ENCODE measurements at regions not wholly inside any gene's neighbourhood (a gene's known extent, or its start where the extent isn't known, plus 50 kb on each side); places are given as distances from the start of the nearest gene placed in this dataset.

DNA sequence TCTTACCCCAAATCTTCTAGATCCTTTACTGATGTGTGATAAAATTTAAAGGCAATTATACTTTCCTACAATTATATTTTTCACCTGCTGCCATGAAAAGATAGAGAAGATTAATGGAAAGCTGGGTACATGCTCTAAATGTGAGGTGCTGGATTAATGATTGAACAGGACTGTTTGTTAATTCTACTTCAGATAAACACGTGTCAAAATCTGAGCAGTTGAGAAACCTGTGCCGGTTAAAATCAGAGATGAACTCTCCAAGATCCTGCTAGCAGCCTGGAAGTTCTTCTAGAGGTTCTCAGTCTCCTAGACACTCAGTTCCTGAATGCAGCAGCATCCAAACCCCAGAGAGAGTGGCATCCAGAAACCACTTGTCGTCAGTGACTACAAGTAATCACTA is 69.2 kb downstream of the INHBA start:
- Mint-ChIP-seq H3K4me3 (no peak overlapping the region), H3K27me3 (peaks cover 0 to 5% of the 10 kb centered on the region in 2 donors)
- ATAC-seq (replicated peaks), result no peak

DNA sequence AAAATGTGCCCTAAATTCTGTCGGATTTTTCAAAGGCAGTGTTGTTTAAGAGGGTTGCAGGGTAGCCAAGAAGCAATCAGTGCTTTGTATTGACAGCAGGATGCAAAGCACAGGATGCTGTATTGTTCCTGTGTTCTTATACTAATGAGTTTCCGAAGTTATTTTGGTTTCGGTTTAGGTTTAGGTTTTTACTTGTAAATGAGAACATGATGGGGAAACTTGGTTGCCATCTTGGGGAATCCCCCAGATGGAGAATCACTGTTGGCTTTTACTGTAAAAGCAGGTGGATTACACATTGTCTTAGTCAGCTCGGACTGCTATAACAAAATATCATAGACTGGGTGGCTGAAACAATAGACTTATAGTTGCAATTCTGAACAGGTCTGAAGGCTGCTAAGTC is 72.1 kb downstream of the INHBA start:
- ATAC-seq (replicated peaks) (peak; percentile 87 to 89), DNase-seq (peak; percentile 11)
- H3K36me3 Mint-ChIP-seq, result no peaks in the 10 kb centered on the region
- H3K9me3 Mint-ChIP-seq, result no peaks in the 10 kb centered on the region
- H3K27ac Mint-ChIP-seq, result no peak overlapping the region
- H3K4me3 Mint-ChIP-seq, result no peak overlapping the region
- peaks cover 0 to 5% of the 10 kb centered on the region in 2 donors for H3K27me3 Mint-ChIP-seq
- peaks cover 9 to 18% of the 10 kb centered on the region in 2 donors for H3K4me1 Mint-ChIP-seq

More for the DNA sequence above, 69.2 kb downstream of the INHBA start:
- Mint-ChIP-seq H3K27ac (no peak overlapping the region), H3K36me3 (no peaks in the 10 kb centered on the region), H3K4me1 (peaks cover 7 to 18% of the 10 kb centered on the region in 2 donors), H3K9me3 (no peaks in the 10 kb centered on the region)
- DNase-seq, result no peak

DNA sequence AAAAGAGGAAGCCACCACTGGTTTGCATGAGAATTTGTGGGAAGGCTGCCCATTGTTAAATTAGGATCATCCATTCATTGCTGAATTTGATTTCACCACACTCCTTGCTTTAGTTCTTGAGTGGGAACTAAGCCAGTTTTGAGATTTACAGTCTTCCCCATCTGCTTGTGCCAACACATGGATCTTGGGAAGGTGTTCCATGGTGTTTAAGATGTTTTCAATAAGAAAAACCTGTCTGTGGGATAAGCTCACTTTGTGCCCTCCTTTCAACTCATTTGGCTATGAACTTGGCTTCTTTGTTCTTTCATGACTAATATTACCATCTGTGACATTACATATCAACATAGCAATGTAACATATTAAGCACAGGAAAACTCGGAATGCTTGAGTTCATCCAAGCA is 73.2 kb downstream of the INHBA start:
- DNase-seq (no peak), ATAC-seq (replicated peaks) (no peak)
- Mint-ChIP-seq H3K36me3 (no peaks in the 10 kb centered on the region), H3K4me1 (peaks cover 9 to 18% of the 10 kb centered on the region in 2 donors), H3K4me3 (no peak overlapping the region), H3K27me3 (peaks cover 0 to 5% of the 10 kb centered on the region in 2 donors), H3K9me3 (no peaks in the 10 kb centered on the region), H3K27ac (no peak overlapping the region)

DNA sequence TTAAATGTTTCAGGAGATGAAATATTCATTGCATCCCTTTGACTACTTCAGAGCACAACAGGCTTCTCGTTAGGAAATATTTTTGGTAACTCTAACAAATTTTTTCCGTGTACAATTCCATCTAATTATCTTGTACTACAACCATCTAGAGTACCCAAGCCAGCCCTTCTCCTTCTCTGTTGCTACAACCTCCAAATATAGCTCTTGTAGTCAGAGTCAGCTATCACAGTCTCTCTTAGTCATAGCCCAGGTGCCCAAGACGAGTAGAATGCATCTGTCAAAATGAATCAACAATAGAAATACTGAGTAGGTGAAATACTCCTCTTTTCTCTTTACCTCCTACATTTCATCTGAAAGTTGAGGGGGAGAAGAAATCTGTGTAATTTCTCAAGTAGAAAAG is 74.0 kb downstream of the INHBA start:
- DNase-seq (no peak), ATAC-seq (replicated peaks) (peak; percentile 45 to 76)
- Mint-ChIP-seq H3K36me3 (no peaks in the 10 kb centered on the region), H3K27me3 (peaks cover 0 to 5% of the 10 kb centered on the region in 2 donors), H3K4me3 (no peak overlapping the region), H3K9me3 (no peaks in the 10 kb centered on the region), H3K27ac (no peak overlapping the region), H3K4me1 (peaks cover 9 to 18% of the 10 kb centered on the region in 2 donors)

DNA sequence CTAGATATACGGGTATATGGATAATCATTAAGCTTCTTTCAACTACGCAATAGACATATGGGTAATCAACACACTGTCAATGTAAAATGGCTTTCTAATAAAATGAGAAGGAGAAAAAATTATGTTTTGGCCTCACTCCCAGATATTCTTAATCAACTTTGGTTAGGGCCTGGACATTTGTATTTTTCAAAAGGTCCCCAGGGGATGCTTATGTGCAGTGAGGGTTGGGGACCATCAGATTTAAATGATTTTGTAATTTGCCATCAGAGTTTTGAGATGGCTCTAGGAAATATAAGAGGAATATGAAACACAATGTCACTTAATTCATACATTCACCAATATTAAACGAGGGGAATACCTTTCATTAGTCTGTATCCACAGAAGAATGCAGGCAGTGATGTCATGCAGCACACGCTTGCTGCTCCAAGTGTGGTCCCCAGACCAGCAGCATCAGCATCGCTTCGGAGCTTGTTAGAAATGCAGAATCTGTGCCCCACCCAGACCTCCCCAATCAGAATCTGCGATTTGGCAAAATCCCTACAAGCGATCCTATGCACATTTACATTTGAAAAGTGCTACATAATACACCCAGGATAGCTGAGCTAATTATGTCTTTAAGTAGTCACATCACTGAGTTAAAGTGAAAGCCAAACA is 75.1 kb downstream of the INHBA start:
- DNase-seq (no peak), ATAC-seq (replicated peaks) (no peak)
- Mint-ChIP-seq H3K36me3 (no peaks in the 10 kb centered on the region), H3K27ac (no peak overlapping the region), H3K9me3 (no peaks in the 10 kb centered on the region), H3K4me3 (no peak overlapping the region), H3K4me1 (peaks cover 9 to 18% of the 10 kb centered on the region in 2 donors), H3K27me3 (peaks cover 0 to 4% of the 10 kb centered on the region in 2 donors)

DNA sequence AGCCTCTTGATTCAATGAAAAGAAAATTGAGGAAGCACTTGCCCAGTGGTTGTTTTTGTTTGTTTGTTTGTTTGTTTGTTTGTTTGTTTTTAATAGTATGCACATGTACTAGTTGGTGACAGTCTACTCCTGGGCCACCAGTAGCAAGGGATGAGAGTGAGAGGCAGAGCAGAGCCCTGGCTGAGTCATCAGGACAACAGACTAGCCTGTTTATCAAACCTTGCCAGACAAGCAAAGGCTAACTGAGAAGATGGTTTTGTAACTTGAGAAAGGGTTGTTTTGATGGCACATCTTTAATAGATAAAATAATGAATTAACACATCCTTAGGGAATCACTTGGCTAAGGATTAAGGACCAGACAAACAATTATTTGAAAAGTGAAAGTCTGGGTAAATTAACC is 78.1 kb downstream of the INHBA start:
- Mint-ChIP-seq H3K27me3 (peaks cover 11 to 12% of the 10 kb centered on the region in 2 donors), H3K9me3 (no peaks in the 10 kb centered on the region), H3K4me3 (no peak overlapping the region), H3K4me1 (peaks cover 4 to 5% of the 10 kb centered on the region in 2 donors), H3K27ac (no peak overlapping the region), H3K36me3 (no peaks in the 10 kb centered on the region)
- DNase-seq, result no peak
- ATAC-seq (replicated peaks), result no peak

DNA sequence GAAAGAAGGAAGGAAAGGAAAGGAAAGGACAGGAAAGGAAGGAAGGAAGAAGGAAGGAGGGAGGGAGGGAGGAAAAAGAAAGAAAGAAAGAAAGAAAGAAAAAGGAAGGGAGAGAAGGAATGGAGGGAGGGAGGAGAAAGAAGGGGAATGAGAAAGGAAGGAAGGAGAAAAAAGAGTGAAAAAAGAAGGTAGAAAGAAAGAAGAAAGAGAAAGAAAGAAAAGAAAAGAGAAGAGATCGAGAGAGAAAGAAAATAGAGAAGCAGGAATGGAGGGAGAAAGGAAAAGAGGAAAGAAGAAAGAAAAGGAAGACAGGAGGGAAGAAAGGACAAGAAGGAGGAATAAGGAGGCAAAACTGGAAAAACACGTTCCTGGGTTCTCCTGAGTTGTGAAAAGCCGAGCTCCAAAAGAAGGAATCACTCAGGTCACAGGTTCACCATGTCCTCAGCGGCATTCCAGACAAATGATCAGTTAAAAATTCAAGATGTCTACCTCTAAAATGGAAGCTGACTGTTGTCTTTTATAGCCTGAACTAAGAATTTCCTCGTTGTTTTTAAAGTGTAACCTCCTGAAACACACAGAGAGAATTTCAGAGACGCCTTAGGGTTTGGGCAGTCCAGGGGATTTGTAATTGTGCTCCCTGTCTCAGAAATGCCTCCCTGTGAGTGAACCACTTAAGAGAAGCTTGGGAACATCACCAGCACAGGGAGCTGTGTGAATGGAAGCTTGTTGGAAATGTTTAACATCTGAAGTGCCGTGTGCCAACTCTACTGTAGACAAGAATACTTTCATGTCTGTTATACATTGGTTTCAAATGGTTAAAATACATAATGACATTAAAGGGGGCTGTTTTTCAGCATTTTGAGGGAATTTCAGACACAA is 80.7 kb downstream of the INHBA start:
- no peak for ATAC-seq (replicated peaks)
- Mint-ChIP-seq H3K9me3 (peaks cover 0 to 9% of the 10 kb centered on the region in 2 donors), H3K27ac (no peak overlapping the region), H3K36me3 (no peaks in the 10 kb centered on the region), H3K27me3 (peaks cover 11 to 12% of the 10 kb centered on the region in 2 donors), H3K4me1 (no peaks in the 10 kb centered on the region), H3K4me3 (no peak overlapping the region)
- DNase-seq, result no peak

DNA sequence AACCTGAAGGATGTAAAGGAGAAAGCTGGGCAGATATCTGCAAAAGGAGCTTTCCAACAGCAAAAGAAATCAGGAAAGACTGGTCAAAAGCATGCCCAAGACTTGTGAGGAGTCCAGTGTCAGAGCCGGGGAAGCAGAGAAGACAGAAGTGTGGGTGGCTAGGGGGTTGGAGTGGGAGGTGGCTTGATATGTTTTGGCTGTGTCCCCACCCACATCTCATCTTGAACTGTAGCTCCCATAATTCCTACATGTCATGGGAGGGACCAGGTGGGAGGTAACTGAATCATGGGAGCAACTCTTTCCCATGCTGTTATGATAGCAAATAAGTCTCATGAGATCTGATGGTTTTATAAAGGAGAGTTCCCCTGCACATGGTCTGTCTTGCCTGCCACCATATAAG is 84.9 kb downstream of the INHBA start:
- Mint-ChIP-seq H3K9me3 (peaks cover 0 to 9% of the 10 kb centered on the region in 2 donors), H3K4me3 (no peak overlapping the region), H3K27ac (no peak overlapping the region), H3K4me1 (no peaks in the 10 kb centered on the region), H3K27me3 (peaks cover 12 to 15% of the 10 kb centered on the region in 2 donors), H3K36me3 (no peaks in the 10 kb centered on the region)
- ATAC-seq (replicated peaks) (no peak), DNase-seq (no peak)

DNA sequence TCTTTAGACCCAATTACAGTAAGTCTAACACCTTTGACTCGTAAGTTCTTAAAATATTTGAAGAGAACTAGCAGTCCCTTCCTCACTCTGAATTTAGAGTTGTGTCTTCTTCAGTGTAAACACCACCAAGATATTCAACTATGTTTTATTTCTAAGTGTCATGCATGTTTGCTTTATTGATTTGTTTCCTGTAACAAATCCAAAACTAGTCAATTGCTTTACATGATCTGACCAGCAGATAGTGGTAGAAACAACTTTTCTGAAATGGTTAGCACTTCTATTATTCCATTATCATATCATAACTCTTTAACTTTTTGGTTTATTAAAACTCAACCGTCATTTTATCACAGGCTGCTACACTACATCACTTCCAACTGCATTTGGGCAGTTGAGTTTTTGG is 90.1 kb downstream of the INHBA start:
- no peak overlapping the region for H3K4me3 Mint-ChIP-seq
- H3K27me3 Mint-ChIP-seq, result peaks cover 0 to 4% of the 10 kb centered on the region in 2 donors
- H3K36me3 Mint-ChIP-seq, result no peaks in the 10 kb centered on the region
- H3K9me3 Mint-ChIP-seq, result peaks cover 0 to 3% of the 10 kb centered on the region in 2 donors
- no peak for ATAC-seq (replicated peaks)
- H3K27ac Mint-ChIP-seq, result no peak overlapping the region
- DNase-seq, result no peak
- H3K4me1 Mint-ChIP-seq, result no peaks in the 10 kb centered on the region

DNA sequence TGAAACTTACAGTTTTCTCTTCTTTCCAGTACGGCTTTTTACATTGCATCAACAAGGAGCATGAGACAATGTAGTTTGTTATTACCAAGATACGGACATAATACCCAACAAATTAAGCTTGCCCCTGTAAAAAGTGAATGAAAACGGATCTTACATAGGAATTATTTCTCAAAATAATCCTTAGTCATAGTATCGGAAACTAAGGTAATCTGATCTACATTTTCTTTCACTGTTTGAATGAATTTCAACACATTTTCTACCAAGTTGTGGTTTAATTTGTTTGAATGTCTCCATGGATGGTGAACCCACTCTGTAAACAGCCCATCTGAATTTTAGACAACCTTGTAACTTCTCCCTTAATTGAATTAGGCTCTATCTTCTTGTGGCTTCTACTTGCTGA is 90.5 kb downstream of the INHBA start:
- ATAC-seq (replicated peaks) (no peak), DNase-seq (no peak)
- Mint-ChIP-seq H3K4me3 (no peak overlapping the region), H3K27me3 (peaks cover 0 to 4% of the 10 kb centered on the region in 2 donors), H3K27ac (no peak overlapping the region), H3K36me3 (no peaks in the 10 kb centered on the region), H3K4me1 (no peaks in the 10 kb centered on the region), H3K9me3 (no peaks in the 10 kb centered on the region)

DNA sequence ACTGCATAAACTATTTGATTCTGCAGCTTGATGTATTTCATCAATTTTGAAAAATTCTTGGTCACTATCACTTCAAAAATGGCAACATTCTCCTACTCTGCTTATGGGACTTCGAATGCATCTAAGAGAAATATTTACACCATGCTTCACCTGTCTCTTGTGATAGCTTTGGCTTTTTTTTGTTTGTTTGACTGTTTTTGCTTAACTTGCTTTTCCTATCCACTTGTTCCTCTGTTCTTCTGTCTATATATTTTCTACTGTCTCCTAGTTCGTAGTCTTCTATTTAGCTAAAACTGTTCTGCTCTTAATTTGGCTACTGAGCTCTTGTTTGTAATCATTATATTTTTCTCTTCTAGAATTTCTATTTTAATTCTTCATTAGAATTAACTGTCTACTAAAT is 94.4 kb downstream of the INHBA start:
- Mint-ChIP-seq H3K9me3 (no peaks in the 10 kb centered on the region), H3K27me3 (no peaks in the 10 kb centered on the region), H3K4me1 (no peaks in the 10 kb centered on the region), H3K27ac (no peak overlapping the region), H3K36me3 (no peaks in the 10 kb centered on the region), H3K4me3 (no peak overlapping the region)
- DNase-seq, result no peak
- ATAC-seq (replicated peaks), result no peak

DNA sequence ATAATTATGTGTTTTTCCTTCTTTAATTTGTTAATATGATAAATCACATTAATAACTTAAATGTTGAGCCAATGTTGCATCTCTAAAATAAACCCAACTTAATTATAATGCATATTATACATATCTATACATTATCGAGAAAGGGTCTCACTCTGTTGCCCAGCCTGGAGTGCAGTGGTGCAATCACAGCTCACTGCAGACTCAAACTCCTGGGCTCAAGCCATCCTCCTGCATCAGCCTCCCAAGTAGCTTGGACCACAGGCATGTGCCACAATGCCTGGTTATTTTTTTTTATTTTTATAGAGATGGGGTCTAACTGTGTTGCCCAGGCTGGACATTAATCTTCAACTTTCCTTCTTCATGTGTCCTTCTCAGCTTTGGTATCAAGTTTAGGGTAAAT is 98.9 kb downstream of the INHBA start:
- Mint-ChIP-seq H3K9me3 (no peaks in the 10 kb centered on the region), H3K36me3 (no peaks in the 10 kb centered on the region), H3K4me1 (no peaks in the 10 kb centered on the region), H3K27ac (no peak overlapping the region), H3K27me3 (no peaks in the 10 kb centered on the region), H3K4me3 (no peak overlapping the region)
- ATAC-seq (replicated peaks) (no peak), DNase-seq (no peak)

DNA sequence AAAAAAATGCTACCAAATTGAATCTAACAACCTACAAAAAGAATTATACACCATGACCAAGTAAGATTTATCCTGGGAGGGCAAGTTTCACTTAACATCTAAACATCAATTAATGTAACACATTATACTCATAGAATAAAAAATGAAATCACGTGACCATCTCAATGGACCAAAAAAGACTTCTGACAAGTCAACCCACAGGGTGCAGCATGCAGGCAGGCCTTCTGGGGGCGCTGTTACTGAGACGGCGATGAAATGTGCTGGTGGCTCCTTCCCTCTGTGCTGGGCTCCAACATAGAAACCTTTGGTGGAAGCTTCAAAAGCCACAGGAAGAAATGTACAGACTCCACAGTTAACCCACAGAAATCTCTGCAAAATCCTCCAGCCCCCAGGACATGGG is 103.1 kb downstream of the INHBA start:
- Mint-ChIP-seq H3K9me3 (peaks cover 16 to 21% of the 10 kb centered on the region in 2 donors), H3K27ac (no peak overlapping the region), H3K36me3 (no peaks in the 10 kb centered on the region), H3K27me3 (no peaks in the 10 kb centered on the region), H3K4me3 (no peak overlapping the region), H3K4me1 (no peaks in the 10 kb centered on the region)
- ATAC-seq (replicated peaks) (no peak), DNase-seq (no peak)

DNA sequence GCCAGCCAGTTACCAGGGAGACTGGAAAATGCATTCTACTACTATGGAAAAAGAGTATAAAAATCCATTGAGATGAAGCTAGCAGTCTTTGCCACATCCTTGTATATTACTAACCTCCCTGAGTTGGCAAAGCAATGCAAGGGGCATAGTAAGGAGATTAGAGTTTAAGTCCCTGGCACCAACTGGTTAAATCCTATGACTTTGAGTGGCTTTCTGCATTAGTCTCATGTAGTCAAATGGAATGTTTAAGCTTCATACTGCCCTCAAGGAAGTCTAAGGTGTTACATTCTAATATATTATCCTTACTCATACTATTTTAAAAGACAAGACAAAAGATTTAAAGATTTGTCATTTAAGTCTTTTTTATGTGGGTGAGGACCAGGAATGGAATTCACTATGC is 110.1 kb downstream of the INHBA start:
- Mint-ChIP-seq H3K9me3 (peaks cover 14 to 16% of the 10 kb centered on the region in 2 donors), H3K27ac (no peak overlapping the region), H3K27me3 (peaks cover 0 to 6% of the 10 kb centered on the region in 2 donors), H3K36me3 (no peaks in the 10 kb centered on the region), H3K4me3 (no peak overlapping the region), H3K4me1 (no peaks in the 10 kb centered on the region)
- no peak for ATAC-seq (replicated peaks)
- DNase-seq, result no peak

DNA sequence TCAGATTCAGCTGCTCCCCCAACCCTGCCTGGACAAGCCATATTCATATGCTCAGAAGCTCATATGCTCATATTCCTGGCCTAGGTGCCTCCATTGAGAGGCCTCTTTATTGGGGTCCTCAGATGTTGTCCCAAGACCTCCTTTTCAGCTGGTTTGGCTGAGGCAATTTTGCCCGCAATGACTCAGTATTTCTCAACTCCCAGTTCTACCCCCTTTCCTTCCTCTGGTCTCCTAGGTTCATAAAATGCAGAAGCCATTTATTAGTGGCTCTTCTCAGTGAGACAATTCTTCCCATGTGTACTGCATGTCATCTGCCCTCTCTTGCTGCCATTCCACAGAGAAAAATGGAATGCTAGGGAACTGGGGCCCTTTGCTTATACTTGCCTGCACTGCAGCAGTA is 110.7 kb downstream of the INHBA start:
- no peaks in the 10 kb centered on the region for H3K4me1 Mint-ChIP-seq
- DNase-seq (no peak), ATAC-seq (replicated peaks) (no peak)
- peaks cover 14 to 16% of the 10 kb centered on the region in 2 donors for H3K9me3 Mint-ChIP-seq
- H3K27ac Mint-ChIP-seq, result no peak overlapping the region
- H3K27me3 Mint-ChIP-seq, result peaks cover 0 to 6% of the 10 kb centered on the region in 2 donors
- no peak overlapping the region for H3K4me3 Mint-ChIP-seq
- no peaks in the 10 kb centered on the region for H3K36me3 Mint-ChIP-seq

Measured in stimulated activated naive B cell treated with anti-CD40 and anti-IgM and Interleukin-4, amounts not matched to agents 10 μg/mL and 1 μg/mL and 100 μg/mL, for 72 hours (primary cell).